ENCODE measurements at regions not wholly inside any gene's neighbourhood (a gene's known extent, or its start where the extent isn't known, plus 50 kb on each side); places are given as distances from the start of the nearest gene placed in this dataset.

DNA sequence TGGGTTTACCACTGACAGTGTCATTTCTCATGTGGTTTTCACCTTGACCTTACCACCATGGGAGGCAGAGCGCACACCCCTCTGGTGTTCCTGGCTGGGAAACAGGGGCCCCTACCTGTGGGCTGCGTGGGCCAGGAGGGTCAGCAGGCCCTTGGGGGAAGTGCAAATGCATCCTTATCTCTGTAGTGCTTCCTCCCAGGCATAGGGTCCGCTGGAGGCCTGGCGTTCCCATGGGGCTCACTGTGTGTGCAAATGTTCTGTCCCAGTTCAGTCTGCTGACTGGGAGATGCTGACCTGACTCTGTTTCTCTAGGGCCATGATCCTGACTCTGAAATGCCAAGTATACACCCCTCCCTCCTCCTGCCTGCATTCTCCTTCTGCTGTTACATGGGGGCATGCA lies 81.3 kb downstream of the SLC25A47 start:
- TF ChIP-seq POLR2A (IDR thresholded peaks at IDR 0.05) (no peak), POLR2AphosphoS5 (IDR thresholded peaks at IDR 0.05; ENCODE audit: insufficient read depth in 1 of 2, low read depth in 1 of 2) (no peak)
- TF ChIP-seq, protein P1, sequence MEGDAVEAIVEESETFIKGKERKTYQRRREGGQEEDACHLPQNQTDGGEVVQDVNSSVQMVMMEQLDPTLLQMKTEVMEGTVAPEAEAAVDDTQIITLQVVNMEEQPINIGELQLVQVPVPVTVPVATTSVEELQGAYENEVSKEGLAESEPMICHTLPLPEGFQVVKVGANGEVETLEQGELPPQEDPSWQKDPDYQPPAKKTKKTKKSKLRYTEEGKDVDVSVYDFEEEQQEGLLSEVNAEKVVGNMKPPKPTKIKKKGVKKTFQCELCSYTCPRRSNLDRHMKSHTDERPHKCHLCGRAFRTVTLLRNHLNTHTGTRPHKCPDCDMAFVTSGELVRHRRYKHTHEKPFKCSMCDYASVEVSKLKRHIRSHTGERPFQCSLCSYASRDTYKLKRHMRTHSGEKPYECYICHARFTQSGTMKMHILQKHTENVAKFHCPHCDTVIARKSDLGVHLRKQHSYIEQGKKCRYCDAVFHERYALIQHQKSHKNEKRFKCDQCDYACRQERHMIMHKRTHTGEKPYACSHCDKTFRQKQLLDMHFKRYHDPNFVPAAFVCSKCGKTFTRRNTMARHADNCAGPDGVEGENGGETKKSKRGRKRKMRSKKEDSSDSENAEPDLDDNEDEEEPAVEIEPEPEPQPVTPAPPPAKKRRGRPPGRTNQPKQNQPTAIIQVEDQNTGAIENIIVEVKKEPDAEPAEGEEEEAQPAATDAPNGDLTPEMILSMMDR (IDR thresholded peaks at IDR 0.05): no peak
- no peak overlapping the region for H3K4me3 ChIP-seq
- no peaks in the 10 kb centered on the region for H3K36me3 ChIP-seq
- H3K27ac ChIP-seq: no peak overlapping the region
- intact Hi-C loops (cut with DNase I): no loop called here
- H3K4me1 ChIP-seq: peaks cover 6% of the 10 kb centered on the region
- no peak for DNase-seq (ENCODE audit: extremely low spot score in 2 of 2)
- no peaks in the 10 kb centered on the region for H3K9me3 ChIP-seq
- no peaks in the 10 kb centered on the region for H3K27me3 ChIP-seq

DNA sequence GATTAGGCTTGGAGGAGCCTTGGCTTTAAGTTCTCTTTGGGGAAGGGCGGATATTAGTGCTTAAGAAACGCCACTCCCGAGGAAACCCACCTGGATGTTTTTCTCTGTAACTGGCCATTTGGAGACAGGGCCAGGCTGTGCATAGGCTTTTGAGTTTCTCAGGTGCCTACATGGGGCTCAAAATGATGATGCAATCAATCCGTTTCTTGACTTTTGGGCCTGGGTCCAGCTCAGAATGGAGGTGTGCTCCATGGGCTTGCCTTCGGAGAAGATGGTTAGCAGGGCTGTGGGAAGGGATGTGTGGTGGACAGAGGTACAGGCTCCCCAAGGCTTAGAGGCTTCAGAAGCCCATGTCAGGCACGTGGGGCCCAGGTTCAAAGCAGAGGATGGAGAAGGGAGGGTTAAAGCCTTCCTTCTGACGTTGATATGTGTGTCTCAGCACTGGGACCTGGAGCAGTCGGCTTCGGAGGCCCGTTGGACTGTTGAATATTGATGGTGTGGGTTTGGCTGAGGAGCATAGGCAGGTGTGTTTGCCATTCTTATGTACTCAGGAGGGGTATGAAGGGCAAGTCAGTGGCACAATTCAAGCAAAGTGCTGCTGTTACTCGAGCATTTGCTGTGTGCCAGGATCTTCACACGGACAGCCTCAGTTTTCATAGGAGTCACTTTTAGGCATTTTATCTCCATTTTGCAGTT lies 82.8 kb downstream of the SLC25A47 start:
- Histone ChIP-seq H3K4me3 (no peak overlapping the region), H3K27ac (no peak overlapping the region), H3K9me3 (no peaks in the 10 kb centered on the region), H3K27me3 (no peaks in the 10 kb centered on the region), H3K4me1 (peaks cover 6% of the 10 kb centered on the region), H3K36me3 (no peaks in the 10 kb centered on the region)
- TF ChIP-seq POLR2AphosphoS5 (IDR thresholded peaks at IDR 0.05; ENCODE audit: insufficient read depth in 1 of 2, low read depth in 1 of 2): no peak
- TF ChIP-seq POLR2A (IDR thresholded peaks at IDR 0.05): no peak
- TF ChIP-seq, protein P1 (IDR thresholded peaks at IDR 0.05): no peak
- intact Hi-C loops (cut with DNase I): no loop called here
- DNase-seq (ENCODE audit: extremely low spot score in 2 of 2): no peak

DNA sequence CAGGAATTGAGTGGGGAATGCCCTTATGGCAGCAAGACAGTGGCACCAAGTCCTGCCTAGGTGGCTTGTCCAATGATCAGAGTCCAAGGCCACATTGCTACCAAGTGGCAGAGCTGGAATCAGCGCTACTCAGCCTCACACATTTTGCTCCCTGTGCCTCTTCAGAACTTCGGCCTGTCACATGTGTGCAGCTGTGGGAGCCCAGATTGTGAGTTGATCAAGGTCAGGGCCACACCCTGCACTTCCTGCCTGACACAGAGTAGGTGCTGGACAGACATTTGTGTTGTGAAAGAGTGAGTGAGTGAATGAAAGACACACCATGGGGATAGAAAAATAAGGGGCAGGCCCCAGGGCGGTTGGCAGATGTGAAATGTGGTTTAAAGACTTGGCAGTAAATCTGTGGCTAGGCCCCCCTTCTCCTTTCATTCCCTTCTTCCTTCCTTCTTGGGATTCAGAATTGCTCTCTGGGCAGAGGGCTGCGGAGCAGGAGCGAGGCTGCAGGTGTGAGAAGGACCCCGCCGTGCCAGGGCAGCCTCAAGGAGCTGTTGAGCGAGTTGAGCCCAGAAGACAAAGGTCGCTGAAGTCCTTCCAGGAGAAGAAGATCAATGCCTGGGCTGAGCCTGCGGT lies 83.5 kb downstream of the SLC25A47 start:
- TF ChIP-seq POLR2AphosphoS5 (IDR thresholded peaks at IDR 0.05; ENCODE audit: insufficient read depth in 1 of 2, low read depth in 1 of 2) (no peak), POLR2A (IDR thresholded peaks at IDR 0.05) (no peak)
- TF ChIP-seq, protein P1 (IDR thresholded peaks at IDR 0.05): no peak
- H3K27me3 ChIP-seq: no peaks in the 10 kb centered on the region
- no peaks in the 10 kb centered on the region for H3K9me3 ChIP-seq
- H3K4me1 ChIP-seq: peaks cover 6% of the 10 kb centered on the region
- H3K4me3 ChIP-seq: no peak overlapping the region
- intact Hi-C loops (cut with DNase I): no loop called here
- no peak overlapping the region for H3K27ac ChIP-seq
- DNase-seq (ENCODE audit: extremely low spot score in 2 of 2): no peak
- H3K36me3 ChIP-seq: no peaks in the 10 kb centered on the region

DNA sequence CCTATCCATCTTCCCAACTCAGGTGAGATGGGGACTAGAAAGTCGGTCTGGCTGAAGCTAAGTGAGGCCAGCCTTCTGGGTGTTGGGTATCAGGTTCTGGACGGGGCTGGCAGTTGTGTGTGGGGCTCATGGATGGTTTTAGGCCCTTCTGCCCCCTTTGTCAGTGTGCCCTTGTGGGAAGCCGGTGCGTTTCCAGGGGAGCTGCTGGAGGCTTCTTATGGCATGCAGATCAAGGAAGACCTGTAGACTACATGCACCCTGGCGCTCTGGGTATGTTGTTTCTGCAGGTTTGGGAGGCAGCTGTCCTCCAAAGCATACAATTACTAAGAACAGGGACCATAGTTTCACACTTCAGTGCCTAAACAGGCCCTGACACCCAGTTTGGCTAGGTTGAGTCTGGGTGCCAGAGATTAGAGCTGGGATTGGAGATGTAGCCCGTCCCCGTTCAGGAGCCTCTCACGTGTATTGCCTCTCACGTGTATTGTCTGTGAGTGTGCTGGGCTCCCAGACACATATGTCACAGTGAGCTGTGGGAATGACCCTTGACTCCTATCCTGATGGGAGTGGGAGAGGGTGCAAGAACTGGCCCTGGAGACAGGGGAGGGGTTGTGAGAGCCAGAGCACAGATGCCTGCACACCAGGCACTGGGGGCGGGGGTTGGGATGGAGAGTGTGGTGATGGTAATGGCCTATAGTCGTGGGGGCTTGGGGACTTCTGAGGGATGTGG lies 84.4 kb downstream of the SLC25A47 start:
- TF ChIP-seq POLR2A (IDR thresholded peaks at IDR 0.05) (no peak), POLR2AphosphoS5 (IDR thresholded peaks at IDR 0.05; ENCODE audit: insufficient read depth in 1 of 2, low read depth in 1 of 2) (no peak)
- TF ChIP-seq, protein P1 (IDR thresholded peaks at IDR 0.05): no peak
- DNase-seq (ENCODE audit: extremely low spot score in 2 of 2): no peak
- no peaks in the 10 kb centered on the region for H3K27me3 ChIP-seq
- no peak overlapping the region for H3K4me3 ChIP-seq
- H3K4me1 ChIP-seq: peaks cover 6% of the 10 kb centered on the region
- no peak overlapping the region for H3K27ac ChIP-seq
- intact Hi-C loops (cut with DNase I): no loop called here
- no peaks in the 10 kb centered on the region for H3K36me3 ChIP-seq
- H3K9me3 ChIP-seq: no peaks in the 10 kb centered on the region
